ENCODE measurements at regions not wholly inside any gene's neighbourhood (a gene's known extent, or its start where the extent isn't known, plus 50 kb on each side); places are given as distances from the start of the nearest gene placed in this dataset.

DNA sequence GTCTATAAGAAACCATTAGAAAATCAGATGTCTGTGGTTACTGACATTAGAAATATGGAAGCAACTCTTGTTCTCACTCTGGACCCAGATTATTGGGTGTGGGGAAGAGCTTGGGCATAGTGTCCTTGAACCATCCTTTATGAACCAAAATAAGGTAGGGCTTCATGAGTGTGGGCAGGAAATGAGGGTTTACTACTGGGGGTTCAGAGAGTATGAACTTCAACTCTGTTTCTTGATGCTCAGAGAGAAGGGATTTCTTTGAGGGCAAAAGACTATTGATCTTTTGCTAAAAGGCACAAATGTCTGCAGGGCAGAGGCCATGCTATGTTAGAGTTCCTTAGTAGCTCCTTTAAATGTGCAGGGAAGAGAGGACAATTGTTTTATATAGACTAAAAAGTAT lies 183.3 kb upstream of the ATP2B1 start:
- TF ChIP-seq, protein P1, sequence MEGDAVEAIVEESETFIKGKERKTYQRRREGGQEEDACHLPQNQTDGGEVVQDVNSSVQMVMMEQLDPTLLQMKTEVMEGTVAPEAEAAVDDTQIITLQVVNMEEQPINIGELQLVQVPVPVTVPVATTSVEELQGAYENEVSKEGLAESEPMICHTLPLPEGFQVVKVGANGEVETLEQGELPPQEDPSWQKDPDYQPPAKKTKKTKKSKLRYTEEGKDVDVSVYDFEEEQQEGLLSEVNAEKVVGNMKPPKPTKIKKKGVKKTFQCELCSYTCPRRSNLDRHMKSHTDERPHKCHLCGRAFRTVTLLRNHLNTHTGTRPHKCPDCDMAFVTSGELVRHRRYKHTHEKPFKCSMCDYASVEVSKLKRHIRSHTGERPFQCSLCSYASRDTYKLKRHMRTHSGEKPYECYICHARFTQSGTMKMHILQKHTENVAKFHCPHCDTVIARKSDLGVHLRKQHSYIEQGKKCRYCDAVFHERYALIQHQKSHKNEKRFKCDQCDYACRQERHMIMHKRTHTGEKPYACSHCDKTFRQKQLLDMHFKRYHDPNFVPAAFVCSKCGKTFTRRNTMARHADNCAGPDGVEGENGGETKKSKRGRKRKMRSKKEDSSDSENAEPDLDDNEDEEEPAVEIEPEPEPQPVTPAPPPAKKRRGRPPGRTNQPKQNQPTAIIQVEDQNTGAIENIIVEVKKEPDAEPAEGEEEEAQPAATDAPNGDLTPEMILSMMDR (IDR thresholded peaks at IDR 0.05) = no peak
- no peak for TF ChIP-seq POLR2A (IDR thresholded peaks at IDR 0.05)
